ENCODE measurements at regions not wholly inside any gene's neighbourhood (a gene's known extent, or its start where the extent isn't known, plus 50 kb on each side); places are given as distances from the start of the nearest gene placed in this dataset.

DNA sequence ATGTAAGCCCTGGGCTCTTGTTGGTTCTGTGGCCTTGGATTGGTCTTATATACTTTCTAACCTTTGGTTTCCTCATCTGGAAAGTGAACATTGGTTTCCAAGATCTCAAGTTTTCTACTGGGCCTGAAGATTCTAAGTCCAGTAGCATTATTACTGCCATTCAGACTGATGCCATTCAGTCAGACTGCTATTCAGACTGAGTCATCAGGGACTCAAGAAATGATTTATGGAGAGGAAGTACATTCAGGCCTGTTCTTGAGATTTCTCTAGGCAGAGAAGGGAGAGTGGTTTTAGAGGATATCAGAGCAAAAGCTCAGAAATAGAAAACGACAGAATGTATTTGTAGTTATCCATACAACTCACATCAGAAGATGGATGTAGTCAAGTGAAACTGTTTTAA lies 557.2 kb downstream of the NR2F2 start:
- no peaks in the 10 kb centered on the region for H3K79me2 ChIP-seq (ENCODE audit: control insufficient read depth, insufficient read depth, low read length, unreplicated experiment)
- H3K4me3 ChIP-seq (ENCODE audit: low read depth, low read length), result no peak overlapping the region
- peaks cover 15% of the 10 kb centered on the region for H3K4me1 ChIP-seq (ENCODE audit: control insufficient read depth, insufficient read depth, low read length, unreplicated experiment)
- H2AFZ ChIP-seq (ENCODE audit: low read length, unreplicated experiment), result no peak overlapping the region
- no peaks in the 10 kb centered on the region for H3K36me3 ChIP-seq (ENCODE audit: insufficient read depth, low read length)
- 0 out of 2 replicates have a peak overlapping the region, but pooled peaks have one; percentile 0 for H3K27ac ChIP-seq (ENCODE audit: low read depth, low read length)
- H3K27me3 ChIP-seq (ENCODE audit: insufficient read depth, low read length), result no peaks in the 10 kb centered on the region

DNA sequence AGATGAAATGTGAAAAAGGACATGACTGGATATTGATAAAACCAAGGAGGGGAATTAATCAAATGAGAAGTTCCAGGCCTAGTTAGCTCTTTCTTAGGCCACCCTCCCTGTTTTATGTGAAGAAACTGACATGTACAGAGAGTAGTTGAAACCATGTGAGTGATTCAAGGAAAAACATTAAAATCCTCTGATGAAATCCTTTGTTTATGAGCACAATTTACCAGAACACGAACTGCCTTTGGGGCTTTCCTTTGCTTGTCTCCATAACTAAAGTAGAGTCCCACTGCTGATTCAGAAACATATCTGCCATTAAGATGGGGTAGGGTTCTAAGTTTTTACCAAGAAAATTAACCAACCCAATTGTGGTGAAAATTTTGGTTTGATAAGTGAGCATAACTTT lies 558.3 kb downstream of the NR2F2 start:
- H2AFZ ChIP-seq (ENCODE audit: low read length, unreplicated experiment), result peak overlapping the region; percentile 74

DNA sequence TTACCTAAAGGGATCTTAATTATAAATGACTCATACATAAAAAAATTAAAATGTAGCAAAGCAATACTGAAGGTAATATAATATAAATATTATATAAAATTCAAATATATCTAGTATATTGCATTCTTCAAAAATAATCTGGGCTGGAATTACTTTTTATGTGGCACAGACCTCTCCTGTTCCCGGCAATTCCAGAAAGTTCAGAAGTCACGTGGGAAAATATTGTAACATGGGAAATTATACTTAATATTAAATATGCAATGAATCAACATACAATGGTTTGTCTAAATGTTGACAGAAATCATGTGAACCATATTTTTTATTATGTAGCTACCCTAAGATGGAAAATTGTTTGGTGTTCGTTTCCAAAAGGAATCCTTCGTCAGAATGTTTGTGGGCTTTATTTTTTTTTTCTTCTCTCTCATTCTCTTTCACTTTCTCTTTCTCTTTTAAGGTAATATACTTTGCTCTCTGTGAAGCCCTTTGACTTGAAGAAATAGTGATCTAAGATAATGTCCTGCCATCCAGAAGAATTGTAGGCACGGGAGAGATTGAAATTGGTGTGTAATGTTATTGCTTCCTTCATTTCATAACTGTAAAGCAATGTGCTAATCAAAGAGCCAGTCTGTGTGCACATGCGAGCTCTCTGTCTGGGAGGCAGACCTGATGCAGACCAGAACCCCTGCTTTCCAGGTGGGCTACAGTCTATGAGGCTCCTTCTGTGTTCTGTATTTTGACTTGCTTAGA lies 559.4 kb downstream of the NR2F2 start:
- Histone ChIP-seq H3K4me1 (ENCODE audit: control insufficient read depth, insufficient read depth, low read length, unreplicated experiment) (peaks cover 15% of the 10 kb centered on the region), H3K36me3 (ENCODE audit: insufficient read depth, low read length) (no peaks in the 10 kb centered on the region), H2AFZ (ENCODE audit: low read length, unreplicated experiment) (peak overlapping the region; percentile 100), H3K27me3 (ENCODE audit: insufficient read depth, low read length) (no peaks in the 10 kb centered on the region), H3K4me3 (ENCODE audit: low read depth, low read length) (peak overlapping the region; percentile 79), H3K27ac (ENCODE audit: low read depth, low read length) (peak overlapping the region; percentile 26), H3K79me2 (ENCODE audit: control insufficient read depth, insufficient read depth, low read length, unreplicated experiment) (no peaks in the 10 kb centered on the region)

More for the DNA sequence above, 558.3 kb downstream of the NR2F2 start:
- H3K27me3 ChIP-seq (ENCODE audit: insufficient read depth, low read length), result no peaks in the 10 kb centered on the region
- peak overlapping the region; percentile 12; the same call in 1 of the 2 replicates for H3K27ac ChIP-seq (ENCODE audit: low read depth, low read length)
- peaks cover 15% of the 10 kb centered on the region for H3K4me1 ChIP-seq (ENCODE audit: control insufficient read depth, insufficient read depth, low read length, unreplicated experiment)
- no peaks in the 10 kb centered on the region for H3K79me2 ChIP-seq (ENCODE audit: control insufficient read depth, insufficient read depth, low read length, unreplicated experiment)
- H3K36me3 ChIP-seq (ENCODE audit: insufficient read depth, low read length), result no peaks in the 10 kb centered on the region
- no peak overlapping the region for H3K4me3 ChIP-seq (ENCODE audit: low read depth, low read length)

DNA sequence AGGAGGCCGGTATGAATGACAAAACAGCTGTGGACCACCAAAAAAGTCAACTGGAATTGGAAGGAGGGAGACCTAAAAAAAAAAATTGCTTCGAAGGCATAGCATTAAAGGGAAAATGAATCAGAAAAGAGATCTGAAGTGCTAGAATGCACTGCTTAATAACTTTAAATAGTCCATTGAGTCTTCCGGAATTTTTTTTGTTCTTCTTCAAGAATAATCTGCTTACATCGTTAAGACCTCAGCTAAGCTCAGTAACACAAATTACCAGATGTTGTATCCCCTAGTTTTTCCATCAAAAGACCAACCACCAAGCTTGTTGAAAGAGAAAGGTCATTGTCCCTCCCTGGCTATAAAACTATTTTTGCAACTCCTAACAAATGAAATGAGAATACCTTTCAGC lies 560.5 kb downstream of the NR2F2 start:
- H3K79me2 ChIP-seq (ENCODE audit: control insufficient read depth, insufficient read depth, low read length, unreplicated experiment), result no peaks in the 10 kb centered on the region
- H2AFZ ChIP-seq (ENCODE audit: low read length, unreplicated experiment), result peak overlapping the region; percentile 100
- H3K4me1 ChIP-seq (ENCODE audit: control insufficient read depth, insufficient read depth, low read length, unreplicated experiment), result peaks cover 15% of the 10 kb centered on the region
- H3K36me3 ChIP-seq (ENCODE audit: insufficient read depth, low read length), result no peaks in the 10 kb centered on the region
- H3K27me3 ChIP-seq (ENCODE audit: insufficient read depth, low read length), result no peaks in the 10 kb centered on the region
- H3K27ac ChIP-seq (ENCODE audit: low read depth, low read length), result no peak overlapping the region
- H3K4me3 ChIP-seq (ENCODE audit: low read depth, low read length), result peak overlapping the region; percentile 79

DNA sequence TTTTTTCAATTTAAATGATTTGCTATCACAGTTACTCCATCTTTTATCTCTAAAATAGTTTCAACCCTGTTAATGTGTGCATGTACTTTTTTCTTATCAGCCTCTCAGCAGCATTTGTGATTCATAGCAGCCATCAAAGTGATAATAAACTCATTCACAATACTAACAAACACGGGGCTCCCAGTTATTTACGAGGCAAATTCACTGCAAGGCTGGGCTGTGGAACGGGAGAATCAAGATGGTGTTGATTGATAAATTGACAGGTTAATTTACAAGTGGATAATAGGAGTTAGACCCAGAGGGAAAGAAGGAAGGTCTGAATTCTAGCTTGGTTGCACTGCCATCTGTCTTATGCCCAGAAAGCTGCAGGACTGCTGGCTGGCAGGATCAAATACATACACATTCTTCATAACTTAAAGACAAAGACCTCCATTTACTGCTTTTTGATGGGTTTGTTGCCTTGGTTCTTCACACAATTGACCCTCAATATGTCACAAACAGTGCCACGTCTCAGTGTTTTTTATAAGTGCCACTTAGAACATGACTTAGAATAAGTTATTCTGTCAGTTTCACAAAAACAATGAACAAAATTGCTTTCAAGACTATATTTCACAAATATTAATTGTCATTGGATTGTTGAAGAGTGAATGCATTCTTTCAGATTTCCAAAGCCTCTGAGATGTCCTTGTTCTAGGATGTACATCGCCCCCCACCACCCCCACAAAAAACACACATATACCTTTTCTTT lies 562.8 kb downstream of the NR2F2 start:
- no peak overlapping the region for H3K27ac ChIP-seq (ENCODE audit: low read depth, low read length)
- peak overlapping the region; percentile 54 for H2AFZ ChIP-seq (ENCODE audit: low read length, unreplicated experiment)
- H3K27me3 ChIP-seq (ENCODE audit: insufficient read depth, low read length), result no peaks in the 10 kb centered on the region
- peaks cover 11% of the 10 kb centered on the region for H3K4me1 ChIP-seq (ENCODE audit: control insufficient read depth, insufficient read depth, low read length, unreplicated experiment)
- H3K4me3 ChIP-seq (ENCODE audit: low read depth, low read length), result peak overlapping the region; percentile 8; the same call in 1 of the 2 replicates
- H3K79me2 ChIP-seq (ENCODE audit: control insufficient read depth, insufficient read depth, low read length, unreplicated experiment), result no peaks in the 10 kb centered on the region
- no peaks in the 10 kb centered on the region for H3K36me3 ChIP-seq (ENCODE audit: insufficient read depth, low read length)

DNA sequence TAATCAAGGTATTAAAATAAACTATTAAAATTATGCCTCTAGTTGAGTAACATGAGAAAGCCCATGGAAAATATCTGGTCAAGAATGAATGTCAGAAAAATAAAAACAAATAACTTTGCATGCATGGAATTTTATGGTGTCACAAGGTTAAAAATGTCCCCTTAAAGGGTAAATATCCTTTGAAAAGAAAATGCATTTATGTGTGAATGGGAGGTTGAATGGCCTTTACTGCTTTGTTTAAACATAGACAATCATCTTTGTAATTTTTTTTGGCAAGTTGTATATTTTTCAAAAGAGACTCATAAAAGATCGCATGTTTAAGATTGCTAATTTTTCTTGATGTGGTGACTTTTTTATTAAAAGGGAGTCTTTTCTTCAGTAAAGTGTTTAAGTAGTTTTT lies 564.2 kb downstream of the NR2F2 start:
- Histone ChIP-seq H3K4me3 (ENCODE audit: low read depth, low read length) (no peak overlapping the region), H2AFZ (ENCODE audit: low read length, unreplicated experiment) (no peak overlapping the region), H3K27me3 (ENCODE audit: insufficient read depth, low read length) (no peaks in the 10 kb centered on the region), H3K79me2 (ENCODE audit: control insufficient read depth, insufficient read depth, low read length, unreplicated experiment) (no peaks in the 10 kb centered on the region), H3K27ac (ENCODE audit: low read depth, low read length) (no peak overlapping the region), H3K4me1 (ENCODE audit: control insufficient read depth, insufficient read depth, low read length, unreplicated experiment) (no peaks in the 10 kb centered on the region), H3K36me3 (ENCODE audit: insufficient read depth, low read length) (no peaks in the 10 kb centered on the region)

DNA sequence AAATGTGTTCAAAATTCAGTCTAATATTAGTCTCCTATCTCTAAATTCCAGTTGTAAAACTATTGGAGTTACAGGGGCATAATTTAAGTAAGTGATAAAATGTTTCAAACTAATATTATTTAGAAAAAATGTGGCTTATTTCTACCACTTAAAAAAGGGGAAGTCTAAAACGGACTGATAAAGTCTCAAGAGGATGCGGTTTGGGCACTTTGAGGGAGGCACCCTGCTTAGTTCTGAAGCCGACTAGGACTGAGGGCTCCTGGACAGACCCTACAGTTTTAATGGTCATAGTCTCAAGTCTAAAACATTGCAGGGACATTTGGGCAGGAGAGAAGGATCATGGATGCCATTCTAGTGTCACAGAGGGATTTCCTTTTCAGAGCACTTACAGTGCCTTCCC lies 566.3 kb downstream of the NR2F2 start:
- Histone ChIP-seq H3K27me3 (ENCODE audit: insufficient read depth, low read length) (no peaks in the 10 kb centered on the region), H3K79me2 (ENCODE audit: control insufficient read depth, insufficient read depth, low read length, unreplicated experiment) (no peaks in the 10 kb centered on the region), H3K27ac (ENCODE audit: low read depth, low read length) (no peak overlapping the region), H3K4me3 (ENCODE audit: low read depth, low read length) (no peak overlapping the region), H3K4me1 (ENCODE audit: control insufficient read depth, insufficient read depth, low read length, unreplicated experiment) (no peaks in the 10 kb centered on the region), H2AFZ (ENCODE audit: low read length, unreplicated experiment) (no peak overlapping the region), H3K36me3 (ENCODE audit: insufficient read depth, low read length) (no peaks in the 10 kb centered on the region)

DNA sequence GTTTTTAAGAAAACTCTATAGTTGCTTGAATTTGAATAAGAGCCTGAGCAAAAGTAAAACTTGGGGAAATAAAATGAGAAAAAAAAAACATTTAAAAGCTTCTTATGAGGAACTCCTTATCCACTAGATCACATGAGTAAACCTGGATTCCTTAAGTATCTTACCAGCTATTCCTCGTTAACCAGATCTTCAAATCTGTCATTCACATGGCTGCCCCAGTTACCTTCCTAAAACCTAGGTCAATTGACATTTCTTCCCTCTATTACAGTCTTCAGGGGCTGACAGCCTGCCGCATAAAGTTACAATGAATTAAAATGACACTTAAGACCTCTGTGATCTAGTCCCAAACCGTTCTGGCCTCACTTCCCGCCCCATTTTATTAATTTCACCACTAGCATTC lies 583.6 kb downstream of the NR2F2 start:
- no peaks in the 10 kb centered on the region for H3K36me3 ChIP-seq (ENCODE audit: insufficient read depth, low read length)
- H3K27ac ChIP-seq (ENCODE audit: low read depth, low read length), result no peak overlapping the region
- no peaks in the 10 kb centered on the region for H3K4me1 ChIP-seq (ENCODE audit: control insufficient read depth, insufficient read depth, low read length, unreplicated experiment)
- no peak overlapping the region for H3K4me3 ChIP-seq (ENCODE audit: low read depth, low read length)
- H3K27me3 ChIP-seq (ENCODE audit: insufficient read depth, low read length), result no peaks in the 10 kb centered on the region
- no peak overlapping the region for H2AFZ ChIP-seq (ENCODE audit: low read length, unreplicated experiment)
- H3K79me2 ChIP-seq (ENCODE audit: control insufficient read depth, insufficient read depth, low read length, unreplicated experiment), result no peaks in the 10 kb centered on the region

DNA sequence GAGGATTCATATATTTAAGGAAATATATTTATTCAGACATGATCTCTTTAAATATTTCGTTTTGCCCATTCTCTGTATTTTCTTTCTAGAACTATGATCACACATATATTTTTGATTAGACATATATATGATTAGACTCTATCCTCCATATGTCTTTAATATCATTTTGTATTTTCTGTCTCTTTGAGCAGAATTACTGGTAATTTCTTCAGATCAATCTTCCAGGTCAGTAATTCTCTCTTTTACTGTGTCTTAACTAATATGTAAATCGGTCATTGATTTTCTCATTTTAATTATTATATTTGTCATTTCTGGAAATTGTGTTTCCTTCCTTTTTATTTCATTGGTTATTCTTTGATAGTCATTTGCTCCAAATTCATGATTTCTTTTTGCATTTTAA lies 586.2 kb downstream of the NR2F2 start:
- no peak overlapping the region for H2AFZ ChIP-seq (ENCODE audit: low read length, unreplicated experiment)
- H3K4me1 ChIP-seq (ENCODE audit: control insufficient read depth, insufficient read depth, low read length, unreplicated experiment), result no peaks in the 10 kb centered on the region
- H3K79me2 ChIP-seq (ENCODE audit: control insufficient read depth, insufficient read depth, low read length, unreplicated experiment), result no peaks in the 10 kb centered on the region
- H3K4me3 ChIP-seq (ENCODE audit: low read depth, low read length), result no peak overlapping the region
- H3K27me3 ChIP-seq (ENCODE audit: insufficient read depth, low read length), result no peaks in the 10 kb centered on the region
- no peak overlapping the region for H3K27ac ChIP-seq (ENCODE audit: low read depth, low read length)
- H3K36me3 ChIP-seq (ENCODE audit: insufficient read depth, low read length), result no peaks in the 10 kb centered on the region

DNA sequence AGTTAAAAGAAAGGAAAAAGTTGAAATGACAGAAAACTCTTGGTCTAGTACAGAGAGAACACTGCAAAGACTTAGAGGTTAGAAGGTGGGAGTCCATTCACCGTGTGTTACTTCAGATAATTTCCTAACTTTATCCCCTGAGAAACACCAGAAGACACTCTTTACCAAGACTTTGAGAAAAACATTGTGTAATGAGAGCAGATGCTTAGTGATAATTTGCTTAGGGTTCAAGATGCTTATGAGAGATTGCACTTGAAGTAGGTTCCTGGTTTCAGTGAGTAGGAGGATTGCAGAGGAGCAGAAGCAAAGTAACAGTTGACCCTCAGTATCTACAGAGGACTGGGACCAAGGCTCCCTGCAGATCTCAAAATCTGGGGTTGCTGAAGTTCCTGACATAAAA lies 594.1 kb downstream of the NR2F2 start:
- Histone ChIP-seq H3K27me3 (ENCODE audit: insufficient read depth, low read length) (no peaks in the 10 kb centered on the region), H2AFZ (ENCODE audit: low read length, unreplicated experiment) (no peak overlapping the region), H3K4me3 (ENCODE audit: low read depth, low read length) (no peak overlapping the region), H3K36me3 (ENCODE audit: insufficient read depth, low read length) (no peaks in the 10 kb centered on the region), H3K27ac (ENCODE audit: low read depth, low read length) (no peak overlapping the region), H3K79me2 (ENCODE audit: control insufficient read depth, insufficient read depth, low read length, unreplicated experiment) (no peaks in the 10 kb centered on the region), H3K4me1 (ENCODE audit: control insufficient read depth, insufficient read depth, low read length, unreplicated experiment) (no peaks in the 10 kb centered on the region)
